BLaER1 treated with 17β-estradiol and CSF1 and Interleukin-3, amounts not matched to agents 10 nM and 100 nM (cell line): ENCODE measurements at regions not wholly inside any gene's neighbourhood (a gene's known extent, or its start where the extent isn't known, plus 50 kb on each side); places are given as distances from the start of the nearest gene placed in this dataset.
"Not testable (repeated sequence)": the region's sequence is repeated elsewhere in the genome, so short reads cannot be mapped to it uniquely, and the experiment has no call there.

Source experiments
- H3K27ac ChIP-seq, 11 experiments: shearing (Covaris generic); formaldehyde crosslinking; 2 replicates each; pipeline ENCODE4 v1.8.1; 2022
- H3K27me3 ChIP-seq, 11 experiments: shearing (Covaris generic); formaldehyde crosslinking; 2 replicates each; pipeline ENCODE4 v1.8.1; 2022
- H3K36me3 ChIP-seq, 11 experiments: shearing (Covaris generic); formaldehyde crosslinking; 2 replicates each; pipeline ENCODE4 v1.8.1; 2022
- H3K4me1 ChIP-seq, 10 experiments: shearing (Covaris generic); formaldehyde crosslinking; 2 replicates each; pipeline ENCODE4 v1.8.1; 2022
- H3K4me2 ChIP-seq, 11 experiments: shearing (Covaris generic); formaldehyde crosslinking; 2 replicates each; pipeline ENCODE4 v1.8.1; 2022
- H3K4me3 ChIP-seq, 10 experiments: shearing (Covaris generic); formaldehyde crosslinking; 2 replicates each; pipeline ENCODE4 v1.8.1; 2022
- H3K9ac ChIP-seq, 11 experiments: shearing (Covaris generic); formaldehyde crosslinking; 2 replicates each; pipeline ENCODE4 v1.8.1; 2022
- H3K9me3 ChIP-seq, 11 experiments: shearing (Covaris generic); formaldehyde crosslinking; replicated peaks in 1 of 11; 2 replicates each; pipeline ENCODE4 v1.8.1; 2022
- H4K20me1 ChIP-seq, 11 experiments: shearing (Covaris generic); formaldehyde crosslinking; 2 replicates each; pipeline ENCODE4 v1.8.1; 2022
- Cebpa-rat ChIP-seq, 11 experiments: shearing (Covaris generic); IDR thresholded peaks; 2 replicates each; pipeline ENCODE4 v1.8.1; 2022

GRCh38 chr13:71213252-71213821, 653.7 kb downstream of the DACH1 start:
- Histone ChIP-seq H3K4me2 (peak overlapping the region in 2 of 11 experiments; percentile 7 to 19; a peak in 1 of 22 replicates), H3K4me1 (no peaks in the 10 kb centered on the region), H3K27ac (no peak overlapping the region), H4K20me1 (no peaks in the 10 kb centered on the region), H3K9ac (no peak overlapping the region), H3K27me3 (no peaks in the 10 kb centered on the region), H3K4me3 (no peak overlapping the region), H3K9me3 (0 out of 22 replicates have a peak, but pooled peaks cover 0 to 2% (median 0%) of the 10 kb centered on the region in 11 experiments), H3K36me3 (no peaks in the 10 kb centered on the region)
- no peak for TF ChIP-seq Cebpa-rat (IDR thresholded peaks at IDR 0.05)

DNA sequence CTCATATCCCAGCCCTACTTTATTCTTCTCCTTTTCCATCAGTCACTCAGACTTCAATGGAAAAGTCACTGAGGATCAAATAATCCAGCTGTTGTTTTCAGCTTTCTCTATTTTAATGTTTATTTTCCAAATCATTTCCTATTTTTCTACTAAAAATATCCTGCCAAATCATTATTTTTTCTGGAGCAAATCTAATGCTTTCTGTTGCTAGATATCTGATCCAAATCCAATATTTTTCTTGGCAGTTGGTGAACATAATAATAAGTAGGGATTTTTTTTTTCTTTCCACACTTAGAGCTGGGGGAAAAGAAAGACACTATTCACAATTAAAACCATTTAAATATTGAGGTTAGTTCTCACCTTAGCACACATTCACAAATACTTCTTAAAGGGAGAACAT, 656.1 kb downstream of the DACH1 start:
- H4K20me1 ChIP-seq = no peaks in the 10 kb centered on the region
- no peaks in the 10 kb centered on the region for H3K27me3 ChIP-seq
- no peak for TF ChIP-seq Cebpa-rat (IDR thresholded peaks at IDR 0.05)
- no peak overlapping the region for H3K4me3 ChIP-seq
- H3K36me3 ChIP-seq = no peaks in the 10 kb centered on the region
- H3K27ac ChIP-seq = no peak overlapping the region
- no peak overlapping the region for H3K9ac ChIP-seq
- H3K4me2 ChIP-seq = no peak overlapping the region
- 0 out of 22 replicates have a peak, but pooled peaks cover 0 to 4% (median 0%) of the 10 kb centered on the region in 11 experiments for H3K9me3 ChIP-seq
- no peaks in the 10 kb centered on the region for H3K4me1 ChIP-seq

DNA sequence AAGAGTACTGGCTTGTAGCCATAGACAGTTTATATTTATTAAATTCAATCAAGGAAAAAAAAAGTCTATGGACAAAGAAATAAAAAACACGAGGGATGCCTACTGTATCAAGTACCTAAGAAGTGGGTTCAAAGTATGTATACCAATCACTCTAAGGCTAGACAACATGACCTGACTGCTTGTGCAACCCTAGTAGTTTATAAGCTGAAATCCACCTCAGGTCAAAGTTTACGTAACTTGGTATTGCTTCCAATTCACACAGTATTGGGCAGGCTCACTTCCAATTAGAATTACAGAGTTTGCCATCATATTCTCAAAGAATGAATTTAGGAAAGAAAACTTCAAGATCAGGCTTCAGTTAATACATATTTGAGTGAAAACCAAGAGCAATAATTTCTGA, 657.8 kb downstream of the DACH1 start:
- H3K9ac ChIP-seq = no peak overlapping the region
- 0 out of 22 replicates have a peak, but pooled peaks cover 0 to 4% (median 0%) of the 10 kb centered on the region in 11 experiments for H3K9me3 ChIP-seq
- H3K4me1 ChIP-seq = no peaks in the 10 kb centered on the region
- no peaks in the 10 kb centered on the region for H3K27me3 ChIP-seq
- no peak overlapping the region for H3K4me2 ChIP-seq
- no peak overlapping the region for H3K4me3 ChIP-seq
- H4K20me1 ChIP-seq = no peaks in the 10 kb centered on the region
- no peaks in the 10 kb centered on the region for H3K36me3 ChIP-seq
- H3K27ac ChIP-seq = no peak overlapping the region
- no peak for TF ChIP-seq Cebpa-rat (IDR thresholded peaks at IDR 0.05)

DNA sequence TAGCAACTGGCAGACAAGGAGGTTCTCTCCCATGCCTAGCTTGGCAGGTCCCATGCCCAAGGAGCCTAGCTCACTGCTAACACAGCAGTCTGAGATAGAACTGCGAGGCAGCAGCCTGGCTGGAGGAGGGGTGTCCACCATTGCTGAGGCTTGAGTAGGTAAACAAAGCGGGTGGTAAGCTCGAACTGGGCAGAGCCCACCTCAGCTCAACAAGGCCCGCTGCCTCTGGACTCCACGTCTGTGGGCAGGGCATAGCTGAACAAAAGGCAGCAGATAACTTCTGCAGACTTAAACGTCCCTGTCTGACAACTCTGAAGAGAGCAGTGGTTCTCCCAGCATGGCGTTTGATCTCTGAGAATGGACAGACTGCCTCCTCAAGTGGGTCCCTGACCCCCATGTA, 682.4 kb downstream of the DACH1 start:
- H3K4me1 ChIP-seq, H3K36me3 ChIP-seq, H3K27me3 ChIP-seq, H3K4me3 ChIP-seq, H3K4me2 ChIP-seq, H3K27ac ChIP-seq, H3K9ac ChIP-seq, H4K20me1 ChIP-seq: not testable (repeated sequence)
- peaks cover 3 to 21% (median 9%) of the 10 kb centered on the region in 11 experiments; a peak in 14 of 22 replicates for H3K9me3 ChIP-seq

DNA sequence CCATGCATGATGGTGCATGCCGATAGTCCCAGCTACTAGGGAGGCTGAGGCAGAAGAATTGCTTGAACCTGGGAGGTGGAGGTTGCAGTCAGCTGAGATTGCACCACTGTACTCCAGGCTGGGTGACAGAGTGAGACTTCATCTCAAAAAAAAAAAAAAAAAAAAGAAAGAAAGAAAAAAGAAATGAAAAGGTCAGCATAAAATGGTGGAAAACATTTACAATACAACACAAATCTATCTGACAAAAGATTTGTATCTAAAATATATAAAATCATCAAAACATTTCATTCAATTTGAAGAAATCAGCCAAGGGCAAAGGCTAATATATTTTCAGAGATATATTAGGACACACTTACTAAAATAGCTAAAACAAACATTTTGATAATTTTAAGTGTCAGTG, 683.7 kb downstream of the DACH1 start:
- H3K4me3 ChIP-seq, H3K9ac ChIP-seq, H3K36me3 ChIP-seq, H3K27me3 ChIP-seq, H3K4me2 ChIP-seq, H4K20me1 ChIP-seq, H3K27ac ChIP-seq, H3K4me1 ChIP-seq: not testable (repeated sequence)
- H3K9me3 ChIP-seq = peaks cover 3 to 21% (median 9%) of the 10 kb centered on the region in 11 experiments; a peak in 14 of 22 replicates

DNA sequence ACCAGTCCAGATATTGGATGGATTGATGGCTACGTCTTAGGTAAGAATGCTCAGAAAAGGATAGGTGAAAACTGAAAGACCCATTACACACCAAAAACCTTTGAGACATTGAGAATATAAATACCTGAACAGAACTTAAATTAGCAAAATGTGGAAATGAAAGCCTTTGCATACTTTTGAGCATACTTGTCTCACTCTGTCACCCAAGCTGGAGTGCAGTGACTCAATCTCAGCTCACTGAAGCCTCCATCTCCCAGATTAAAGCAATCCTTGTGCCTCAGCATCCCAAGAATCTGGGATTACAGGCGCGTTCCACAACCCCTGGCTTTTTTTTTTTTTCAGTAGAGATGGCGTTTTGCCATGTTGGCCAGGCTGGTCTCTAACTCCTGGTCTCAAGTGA, 695.3 kb downstream of the DACH1 start:
- Histone ChIP-seq H4K20me1 (no peaks in the 10 kb centered on the region), H3K27me3 (no peaks in the 10 kb centered on the region), H3K4me3 (no peak overlapping the region), H3K36me3 (no peaks in the 10 kb centered on the region), H3K9me3 (peaks cover 0 to 6% (median 0%) of the 10 kb centered on the region in 11 experiments; a peak in 3 of 22 replicates), H3K4me1 (no peaks in the 10 kb centered on the region), H3K9ac (no peak overlapping the region), H3K27ac (no peak overlapping the region), H3K4me2 (no peak overlapping the region)
- no peak for TF ChIP-seq Cebpa-rat (IDR thresholded peaks at IDR 0.05)

- Histone ChIP-seq H3K27ac (no peak overlapping the region), H3K4me3 (no peak overlapping the region), H3K36me3 (no peaks in the 10 kb centered on the region), H3K9ac (no peak overlapping the region), H3K4me2 (no peak overlapping the region), H3K9me3 (peaks cover 0 to 5% (median 0%) of the 10 kb centered on the region in 11 experiments; a peak in 3 of 22 replicates), H3K4me1 (no peaks in the 10 kb centered on the region), H3K27me3 (no peaks in the 10 kb centered on the region), H4K20me1 (no peaks in the 10 kb centered on the region)
- TF ChIP-seq Cebpa-rat (IDR thresholded peaks at IDR 0.05) = no peak
Observed at GRCh38 chr13:71169180-71169579, 697.8 kb downstream of the DACH1 start.

GRCh38 chr13:71156550-71156949, 710.5 kb downstream of the DACH1 start:
- no peak overlapping the region for H3K4me2 ChIP-seq
- no peaks in the 10 kb centered on the region for H3K27me3 ChIP-seq
- H4K20me1 ChIP-seq = no peaks in the 10 kb centered on the region
- H3K4me3 ChIP-seq = no peak overlapping the region
- no peaks in the 10 kb centered on the region for H3K36me3 ChIP-seq
- no peaks in the 10 kb centered on the region for H3K9me3 ChIP-seq
- TF ChIP-seq Cebpa-rat (IDR thresholded peaks at IDR 0.05) = no peak
- no peak overlapping the region for H3K9ac ChIP-seq
- H3K27ac ChIP-seq = no peak overlapping the region
- H3K4me1 ChIP-seq = no peaks in the 10 kb centered on the region

DNA sequence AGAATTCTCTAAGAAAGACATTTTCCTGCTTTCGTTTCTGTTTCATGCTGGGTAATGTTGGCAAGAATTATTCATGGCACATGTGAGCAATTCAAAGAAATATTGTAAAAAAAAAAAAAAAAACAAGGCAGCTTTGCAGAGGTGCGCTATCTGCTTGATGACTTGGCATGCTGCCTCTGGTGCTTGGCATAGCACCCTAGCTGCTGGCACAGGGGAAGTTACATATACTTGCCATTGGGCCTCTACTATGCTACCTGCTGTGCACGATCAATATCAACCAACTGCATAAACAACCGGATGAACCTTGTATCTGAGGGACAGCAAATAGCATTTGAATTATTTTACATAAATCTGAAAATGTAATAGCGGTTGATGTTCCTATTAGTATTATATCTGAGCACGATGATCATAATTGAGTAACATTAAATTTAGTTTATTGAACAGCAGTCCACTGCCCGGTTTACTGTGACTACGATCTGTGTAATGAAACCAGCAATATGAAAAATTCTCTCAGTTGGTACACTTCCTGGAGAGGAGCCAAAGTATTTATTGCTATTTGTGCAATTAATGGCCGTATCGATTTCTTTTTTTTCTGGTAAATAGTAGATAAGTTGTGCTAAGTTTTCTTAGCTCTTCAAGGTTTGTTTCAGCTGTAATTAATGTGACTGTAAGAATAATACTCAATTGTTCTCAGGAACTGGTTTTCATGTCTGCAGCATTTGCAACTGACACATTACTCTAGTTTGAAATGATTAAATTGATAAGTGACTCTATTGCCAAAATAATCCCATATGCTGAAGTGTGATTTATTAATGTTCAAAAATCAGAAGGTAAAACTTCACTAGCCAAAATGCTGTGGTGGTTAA, 717.3 kb downstream of the DACH1 start:
- Histone ChIP-seq H3K27ac (no peak overlapping the region), H3K4me2 (no peak overlapping the region), H3K9ac (no peak overlapping the region), H4K20me1 (no peaks in the 10 kb centered on the region), H3K4me3 (no peak overlapping the region), H3K9me3 (no peaks in the 10 kb centered on the region), H3K27me3 (no peaks in the 10 kb centered on the region), H3K36me3 (no peaks in the 10 kb centered on the region), H3K4me1 (no peaks in the 10 kb centered on the region)
- no peak for TF ChIP-seq Cebpa-rat (IDR thresholded peaks at IDR 0.05)

- H3K4me1 ChIP-seq = no peaks in the 10 kb centered on the region
- TF ChIP-seq Cebpa-rat (IDR thresholded peaks at IDR 0.05) = no peak
- H3K27ac ChIP-seq = no peak overlapping the region
- H3K9me3 ChIP-seq = no peaks in the 10 kb centered on the region
- no peak overlapping the region for H3K4me2 ChIP-seq
- H3K36me3 ChIP-seq = no peaks in the 10 kb centered on the region
- H3K27me3 ChIP-seq = no peaks in the 10 kb centered on the region
- no peak overlapping the region for H3K4me3 ChIP-seq
- H4K20me1 ChIP-seq = no peaks in the 10 kb centered on the region
- no peak overlapping the region for H3K9ac ChIP-seq
Observed at GRCh38 chr13:71149046-71149445, 718.0 kb downstream of the DACH1 start.
